ENCODE measurements at regions not wholly inside any gene's neighbourhood (a gene's known extent, or its start where the extent isn't known, plus 50 kb on each side); places are given as distances from the start of the nearest gene placed in this dataset.
"Not testable (repeated sequence)": the region's sequence is repeated elsewhere in the genome, so short reads cannot be mapped to it uniquely, and the experiment has no call there.

DNA sequence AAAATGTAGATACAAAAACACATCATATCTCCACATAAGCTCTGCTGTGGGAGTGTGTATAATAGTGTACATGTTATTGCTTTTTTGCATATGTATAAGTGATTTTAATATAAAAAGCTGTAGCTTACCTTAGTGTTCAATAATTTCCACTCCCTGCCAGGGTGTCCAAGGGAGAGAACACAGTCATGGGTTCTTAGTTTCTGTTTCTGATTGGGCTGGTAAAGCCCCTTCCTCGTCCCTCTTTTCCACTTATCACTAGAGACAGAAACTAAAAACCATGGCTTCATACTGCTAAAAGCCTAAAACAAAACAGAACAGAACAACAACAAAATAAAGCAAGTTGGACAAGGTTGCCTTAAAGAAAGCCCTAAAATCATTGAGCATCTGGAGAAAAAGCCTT is 74.4 kb upstream of the S1PR3 start:
- Mint-ChIP-seq H3K4me3 (ENCODE audit: unreplicated experiment) (no peak overlapping the region), H3K27me3 (ENCODE audit: insufficient read depth, unreplicated experiment) (no peaks in the 10 kb centered on the region), H3K9me3 (ENCODE audit: unreplicated experiment) (no peaks in the 10 kb centered on the region), H3K36me3 (ENCODE audit: insufficient read depth, unreplicated experiment) (no peaks in the 10 kb centered on the region), H3K4me1 (ENCODE audit: insufficient read depth, unreplicated experiment) (no peaks in the 10 kb centered on the region), H3K27ac (ENCODE audit: low read depth, unreplicated experiment) (no peak overlapping the region)
- TF ChIP-seq, protein P1, sequence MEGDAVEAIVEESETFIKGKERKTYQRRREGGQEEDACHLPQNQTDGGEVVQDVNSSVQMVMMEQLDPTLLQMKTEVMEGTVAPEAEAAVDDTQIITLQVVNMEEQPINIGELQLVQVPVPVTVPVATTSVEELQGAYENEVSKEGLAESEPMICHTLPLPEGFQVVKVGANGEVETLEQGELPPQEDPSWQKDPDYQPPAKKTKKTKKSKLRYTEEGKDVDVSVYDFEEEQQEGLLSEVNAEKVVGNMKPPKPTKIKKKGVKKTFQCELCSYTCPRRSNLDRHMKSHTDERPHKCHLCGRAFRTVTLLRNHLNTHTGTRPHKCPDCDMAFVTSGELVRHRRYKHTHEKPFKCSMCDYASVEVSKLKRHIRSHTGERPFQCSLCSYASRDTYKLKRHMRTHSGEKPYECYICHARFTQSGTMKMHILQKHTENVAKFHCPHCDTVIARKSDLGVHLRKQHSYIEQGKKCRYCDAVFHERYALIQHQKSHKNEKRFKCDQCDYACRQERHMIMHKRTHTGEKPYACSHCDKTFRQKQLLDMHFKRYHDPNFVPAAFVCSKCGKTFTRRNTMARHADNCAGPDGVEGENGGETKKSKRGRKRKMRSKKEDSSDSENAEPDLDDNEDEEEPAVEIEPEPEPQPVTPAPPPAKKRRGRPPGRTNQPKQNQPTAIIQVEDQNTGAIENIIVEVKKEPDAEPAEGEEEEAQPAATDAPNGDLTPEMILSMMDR (IDR thresholded peaks at IDR 0.05; ENCODE audit: unreplicated experiment): no peak
- intact Hi-C loops (cut with micrococcal nuclease): no loop called here
- POLR2A ChIA-PET: no interaction called here
- no peak for DNase-seq (ENCODE audit: unreplicated experiment)
- CTCF ChIA-PET: no interaction called here
- BruUV-seq (replicated peaks): no TSS peak

DNA sequence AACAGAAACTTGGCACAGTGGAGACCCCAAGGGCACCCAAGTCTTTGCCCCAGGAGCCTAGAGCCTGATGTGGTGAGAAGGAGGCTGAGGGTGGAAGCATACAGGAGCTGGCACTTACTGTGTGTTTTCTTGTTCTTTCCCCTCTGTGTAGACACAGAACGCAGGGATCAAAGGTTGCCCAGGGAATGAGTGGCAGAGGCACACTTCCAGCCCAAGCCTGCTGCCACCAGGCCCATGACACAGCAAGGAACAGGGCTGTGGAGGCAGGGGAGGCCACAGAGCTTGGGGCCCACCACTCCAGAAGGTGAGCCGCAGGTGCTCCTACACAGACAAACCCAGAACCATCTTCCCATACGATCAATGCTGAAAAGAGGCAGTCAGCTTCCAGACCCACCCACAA is 73.9 kb upstream of the S1PR3 start:
- Mint-ChIP-seq H3K4me1 (ENCODE audit: insufficient read depth, unreplicated experiment) (no peaks in the 10 kb centered on the region), H3K4me3 (ENCODE audit: unreplicated experiment) (no peak overlapping the region), H3K27me3 (ENCODE audit: insufficient read depth, unreplicated experiment) (no peaks in the 10 kb centered on the region), H3K9me3 (ENCODE audit: unreplicated experiment) (no peaks in the 10 kb centered on the region), H3K27ac (ENCODE audit: low read depth, unreplicated experiment) (no peak overlapping the region), H3K36me3 (ENCODE audit: insufficient read depth, unreplicated experiment) (no peaks in the 10 kb centered on the region)
- POLR2A ChIA-PET: no interaction called here
- no TSS peak for BruUV-seq (replicated peaks)
- no peak for DNase-seq (ENCODE audit: unreplicated experiment)
- CTCF ChIA-PET: no interaction called here
- TF ChIP-seq, protein P1 (IDR thresholded peaks at IDR 0.05; ENCODE audit: unreplicated experiment): no peak
- intact Hi-C loops (cut with micrococcal nuclease): no loop called here

- H3K4me3 Mint-ChIP-seq (ENCODE audit: unreplicated experiment); POLR2A ChIA-PET; H3K4me1 Mint-ChIP-seq (ENCODE audit: insufficient read depth, unreplicated experiment); CTCF ChIA-PET; H3K36me3 Mint-ChIP-seq (ENCODE audit: insufficient read depth, unreplicated experiment); H3K9me3 Mint-ChIP-seq (ENCODE audit: unreplicated experiment); DNase-seq (ENCODE audit: unreplicated experiment); intact Hi-C loops (cut with micrococcal nuclease); BruUV-seq (replicated peaks); H3K27me3 Mint-ChIP-seq (ENCODE audit: insufficient read depth, unreplicated experiment); H3K27ac Mint-ChIP-seq (ENCODE audit: low read depth, unreplicated experiment): not testable (repeated sequence)
These were observed 72.7 kb upstream of the S1PR3 start for GRCh38 chr9:88918537-88918936.

DNA sequence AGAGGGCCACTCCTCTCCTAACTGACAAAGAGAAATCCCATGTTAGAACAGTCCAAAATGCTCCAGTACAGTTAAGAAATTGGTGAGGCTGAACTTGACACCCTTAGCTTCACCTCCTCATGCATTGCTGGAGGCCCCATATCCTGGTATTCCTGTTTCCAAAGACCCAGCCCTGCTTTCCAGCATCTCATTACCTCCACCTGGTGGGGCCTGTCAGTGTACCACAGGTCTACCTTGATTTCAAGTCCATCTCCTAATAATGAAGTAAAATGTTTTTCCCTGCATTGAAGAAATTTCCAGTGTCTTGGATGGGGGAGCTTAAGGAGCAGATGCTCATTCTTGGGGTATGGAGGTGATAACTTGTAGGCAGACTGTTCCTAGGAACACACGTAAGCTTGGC is 70.6 kb upstream of the S1PR3 start:
- ChIA-PET POLR2A (no interaction called here), CTCF (interaction anchor here (1.0 to 1.3 kb wide), 2 partner anchors 10 to 12 kb away, joined by 3 read pairs; no protein-coding TSS in a partner anchor)
- TF ChIP-seq, protein P1 (IDR thresholded peaks at IDR 0.05; ENCODE audit: unreplicated experiment): no peak
- H3K27ac Mint-ChIP-seq (ENCODE audit: low read depth, unreplicated experiment): no peak overlapping the region
- H3K4me3 Mint-ChIP-seq (ENCODE audit: unreplicated experiment): no peak overlapping the region
- no peaks in the 10 kb centered on the region for H3K9me3 Mint-ChIP-seq (ENCODE audit: unreplicated experiment)
- DNase-seq (ENCODE audit: unreplicated experiment): peak; percentile 27
- H3K27me3 Mint-ChIP-seq (ENCODE audit: insufficient read depth, unreplicated experiment): no peaks in the 10 kb centered on the region
- H3K4me1 Mint-ChIP-seq (ENCODE audit: insufficient read depth, unreplicated experiment): no peaks in the 10 kb centered on the region
- intact Hi-C loops (cut with micrococcal nuclease): no loop called here
- no peaks in the 10 kb centered on the region for H3K36me3 Mint-ChIP-seq (ENCODE audit: insufficient read depth, unreplicated experiment)
- no TSS peak for BruUV-seq (replicated peaks)

- DNase-seq (ENCODE audit: unreplicated experiment): no peak
- ChIA-PET POLR2A (no interaction called here), CTCF (no interaction called here)
- no peak overlapping the region for H3K27ac Mint-ChIP-seq (ENCODE audit: low read depth, unreplicated experiment)
- no peaks in the 10 kb centered on the region for H3K36me3 Mint-ChIP-seq (ENCODE audit: insufficient read depth, unreplicated experiment)
- no TSS peak for BruUV-seq (replicated peaks)
- TF ChIP-seq, protein P1 (IDR thresholded peaks at IDR 0.05; ENCODE audit: unreplicated experiment): no peak
- no peak overlapping the region for H3K4me3 Mint-ChIP-seq (ENCODE audit: unreplicated experiment)
- no peaks in the 10 kb centered on the region for H3K9me3 Mint-ChIP-seq (ENCODE audit: unreplicated experiment)
- intact Hi-C loops (cut with micrococcal nuclease): no loop called here
- no peaks in the 10 kb centered on the region for H3K4me1 Mint-ChIP-seq (ENCODE audit: insufficient read depth, unreplicated experiment)
- no peaks in the 10 kb centered on the region for H3K27me3 Mint-ChIP-seq (ENCODE audit: insufficient read depth, unreplicated experiment)
These were observed 69.2 kb upstream of the S1PR3 start for GRCh38 chr9:88922091-88922490.
